H1 (cell line): ENCODE measurements at regions not wholly inside any gene's neighbourhood (a gene's known extent, or its start where the extent isn't known, plus 50 kb on each side); places are given as distances from the start of the nearest gene placed in this dataset.

Source experiments
- CTCF ChIA-PET: fragments of 300-600 bp; sonication (Branson Sonifier 250); formaldehyde crosslinking; loops from one replicate; lab custom pipeline; 2021; ENCODE audit not compliant: partially characterized antibody; lab: Charles Lee
- POLR2A ChIA-PET: fragments of 300-600 bp; sonication (Branson Sonifier 250); formaldehyde crosslinking; loops from one replicate; lab custom pipeline; 2021; ENCODE audit warnings: inconsistent platforms; ENCODE audit not compliant: partially characterized antibody; lab: Charles Lee
- DNase-seq, 2 experiments: peaks; one replicate each; pipeline versions ENCODE4 v3.0.0 to v3.0.0-alpha.2; 2010 to 2022; ENCODE audit warnings: low spot score in 2 of 2, low read depth in 1 of 2, mixed read lengths in 1 of 2
- FAIRE-seq: peaks from 2 replicates; lab custom pipeline; 2011; peaks lifted over from hg19 to GRCh38; lab: Jason Lieb, UNC
- H2AFZ ChIP-seq: 2 replicates; pipeline ENCODE4 v1.8.1; 2012; ENCODE audit warnings: low read length, inconsistent platforms
- H2AK5ac ChIP-seq: 2 replicates; pipeline ENCODE4 v1.6.1; 2013; ENCODE audit warnings: low read depth, low read length
- H2BK120ac ChIP-seq: replicated peaks from 2 replicates; pipeline ENCODE3; 2013; ENCODE audit warnings: low read depth, low read length, inconsistent platforms
- H2BK12ac ChIP-seq: 2 replicates; pipeline ENCODE4 v1.6.1; 2013; ENCODE audit warnings: low read depth, low read length
- H2BK15ac ChIP-seq: 2 replicates; pipeline ENCODE4 v1.6.1; 2013; ENCODE audit warnings: low read length
- H2BK20ac ChIP-seq: 2 replicates; pipeline ENCODE4 v1.6.1; 2013; ENCODE audit warnings: low read length
- H2BK5ac ChIP-seq: 2 replicates; pipeline ENCODE4 v1.6.1; 2013; ENCODE audit warnings: low read depth, low read length
- H3K14ac ChIP-seq: 2 replicates; pipeline ENCODE4 v1.6.1; 2013; ENCODE audit warnings: inconsistent platforms; ENCODE audit not compliant: insufficient read length
- H3K18ac ChIP-seq: 2 replicates; pipeline ENCODE4 v1.6.1; 2013; ENCODE audit warnings: low read length; ENCODE audit errors: extremely low read depth
- H3K23ac ChIP-seq: 2 replicates; pipeline ENCODE4 v1.6.1; 2013; ENCODE audit warnings: inconsistent platforms; ENCODE audit not compliant: insufficient read length
- H3K23me2 ChIP-seq: 2 replicates; pipeline ENCODE4 v1.6.1; 2013; ENCODE audit warnings: low read depth, low read length
- H3K27ac ChIP-seq: 2 replicates; pipeline ENCODE4 v1.6.1; 2011; ENCODE audit warnings: low read depth, low read length, inconsistent platforms
- H3K27me3 ChIP-seq, 4 experiments: replicated peaks in 1 of 4; 1 replicate in 1 of 4; 2 replicates in 3 of 4; pipeline versions ENCODE4 v1.6.1 to v1.8.1; 2011 to 2013; ENCODE audit warnings: low read length in 3 of 4, mild to moderate bottlenecking in 3 of 4, inconsistent platforms in 2 of 4, mixed read lengths in 2 of 4, moderate library complexity in 1 of 4; ENCODE audit not compliant: control insufficient read depth in 3 of 4, insufficient read depth in 3 of 4; ENCODE audit errors: extremely low read depth in 1 of 4
- H3K36me3 ChIP-seq, 4 experiments: 2 replicates each; pipeline versions ENCODE4 v1.6.1 to v1.8.1; 2011 to 2013; ENCODE audit warnings: mild to moderate bottlenecking in 4 of 4, low read length in 3 of 4, moderate library complexity in 2 of 4, control low read depth in 1 of 4, inconsistent platforms in 1 of 4; ENCODE audit not compliant: insufficient read depth in 4 of 4, control insufficient read depth in 2 of 4
- H3K4ac ChIP-seq: replicated peaks from 2 replicates; pipeline ENCODE3; 2013; ENCODE audit warnings: low read length, low read depth, mixed read lengths, inconsistent platforms; ENCODE audit not compliant: insufficient read length
- H3K4me1 ChIP-seq, 4 experiments: replicated peaks in 1 of 4; 1 replicate in 1 of 4; 2 replicates in 3 of 4; pipeline versions ENCODE4 v1.6.1 to v1.8.1; 2011 to 2013; ENCODE audit warnings: low read length in 3 of 4, inconsistent platforms in 2 of 4, mixed read lengths in 1 of 4; ENCODE audit not compliant: insufficient read depth in 4 of 4, control insufficient read depth in 3 of 4
- H3K4me2 ChIP-seq, 2 experiments: 2 replicates each; pipeline versions ENCODE4 v1.6.1 to v1.8.1; 2011 to 2013; ENCODE audit warnings: low read depth in 2 of 2, low read length in 2 of 2, control low read depth in 1 of 2, inconsistent platforms in 1 of 2, mild to moderate bottlenecking in 1 of 2; ENCODE audit not compliant: insufficient read depth in 1 of 2
- H3K4me3 ChIP-seq, 4 experiments: fragments of 200-600, 300-600 bp in 1 of 4; sonication (generic), shearing (Covaris generic), sonication (Bioruptor Twin) in 1 of 4; 2 replicates each; pipeline versions ENCODE4 v1.5.1 to v1.8.1; 2011 to 2016; ENCODE audit warnings: low read length in 4 of 4, low read depth in 3 of 4, control low read depth in 2 of 4, inconsistent platforms in 2 of 4, mild to moderate bottlenecking in 2 of 4, mixed read lengths in 1 of 4, moderate library complexity in 1 of 4; ENCODE audit not compliant: insufficient read depth in 2 of 4; ENCODE audit errors: extremely low read depth in 1 of 4
- H3K56ac ChIP-seq: replicated peaks from 2 replicates; pipeline ENCODE3; 2013; ENCODE audit warnings: low read depth, mild to moderate bottlenecking, mixed read lengths, low read length, inconsistent platforms; ENCODE audit not compliant: insufficient read length
- H3K79me1 ChIP-seq: 2 replicates; pipeline ENCODE4 v1.6.1; 2013; ENCODE audit warnings: low read depth, low read length, control low read depth
- H3K79me2 ChIP-seq, 2 experiments: 2 replicates each; pipeline versions ENCODE4 v1.6.1 to v1.8.1; 2012 to 2013; ENCODE audit warnings: low read length in 2 of 2, mild to moderate bottlenecking in 2 of 2, inconsistent platforms in 1 of 2; ENCODE audit not compliant: insufficient read depth in 2 of 2, control insufficient read depth in 1 of 2
- H3K9ac ChIP-seq, 4 experiments: replicated peaks in 1 of 4; 1 replicate in 1 of 4; 2 replicates in 3 of 4; pipeline versions ENCODE4 v1.6.1 to v1.8.1; 2011 to 2013; ENCODE audit warnings: low read depth in 3 of 4, low read length in 3 of 4, control low read depth in 2 of 4, mild to moderate bottlenecking in 2 of 4, moderate library complexity in 2 of 4, inconsistent platforms in 1 of 4; ENCODE audit errors: extremely low read depth in 1 of 4
- H3K9me3 ChIP-seq, 2 experiments: 2 replicates each; pipeline versions ENCODE4 v1.6.1 to v1.8.1; 2012 to 2013; ENCODE audit warnings: mild to moderate bottlenecking in 2 of 2, moderate library complexity in 2 of 2, control low read depth in 1 of 2, inconsistent platforms in 1 of 2, low read depth in 1 of 2, low read length in 1 of 2, mixed read lengths in 1 of 2; ENCODE audit not compliant: insufficient read depth in 2 of 2
- H4K20me1 ChIP-seq, 2 experiments: replicated peaks in 1 of 2; 2 replicates each; pipeline versions ENCODE3 to v1.8.1; 2011 to 2013; ENCODE audit warnings: inconsistent platforms in 2 of 2, low read length in 2 of 2, mild to moderate bottlenecking in 1 of 2; ENCODE audit not compliant: insufficient read depth in 2 of 2, control insufficient read depth in 1 of 2
- H4K5ac ChIP-seq: 2 replicates; pipeline ENCODE4 v1.6.1; 2013; ENCODE audit warnings: low read length, low read depth, mixed read lengths, inconsistent platforms; ENCODE audit not compliant: insufficient read length
- H4K8ac ChIP-seq: 2 replicates; pipeline ENCODE4 v1.8.0; 2013; ENCODE audit warnings: mild to moderate bottlenecking, moderate library complexity, low read length, inconsistent platforms; ENCODE audit not compliant: insufficient read depth; ENCODE audit errors: extremely low read depth
- H4K91ac ChIP-seq: replicated peaks from 2 replicates; pipeline ENCODE3; 2013; ENCODE audit warnings: low read length, mixed read lengths, inconsistent platforms; ENCODE audit not compliant: insufficient read length
- CEBPB ChIP-seq: IDR thresholded peaks from 2 replicates; pipeline ENCODE4 v1.6.1; 2012; ENCODE audit warnings: low read depth, low read length
- CHD2 ChIP-seq: IDR thresholded peaks from 2 replicates; pipeline ENCODE4 v1.6.1; 2012; ENCODE audit warnings: low read length, improper control_type of control experiment
- HDAC6 ChIP-seq: IDR thresholded peaks from one replicate; pipeline ENCODE4 v1.7.1; 2012; ENCODE audit warnings: low read depth, mild to moderate bottlenecking, inconsistent platforms, low read length, moderate library complexity
- NANOG ChIP-seq: IDR thresholded peaks from 2 replicates; pipeline ENCODE4 v1.6.1; 2011; ENCODE audit warnings: low read length, low read depth, mild to moderate bottlenecking, inconsistent platforms; ENCODE audit not compliant: insufficient read depth, poor library complexity, severe bottlenecking
- RBBP5 ChIP-seq: IDR thresholded peaks from 2 replicates; pipeline ENCODE4 v1.7.1; 2012; ENCODE audit warnings: low read depth, mild to moderate bottlenecking, inconsistent platforms, low read length, moderate library complexity, borderline replicate concordance
- SP1 ChIP-seq: IDR thresholded peaks from 2 replicates; pipeline ENCODE4 v1.6.1; 2011; ENCODE audit warnings: low read depth, low read length
- WGBS, 2 experiments: shearing (Covaris generic) in 1 of 2; methylation state at CpG; one replicate each; pipeline versions ENCODE4 v1.1.6 to v1.1.7; 2013 to 2015; ENCODE audit warnings: low lambda C conversion rate in 2 of 2, mixed read lengths in 2 of 2, inconsistent platforms in 1 of 2, low coverage in 1 of 2, missing lambda C conversion rate in 1 of 2; ENCODE audit not compliant: insufficient replicate concordance in 2 of 2, insufficient coverage in 1 of 2, insufficient read length in 1 of 2; ENCODE audit errors: extremely low coverage in 1 of 2, missing lambda C conversion rate in 1 of 2; 5-methylcytosine and 5-hydroxymethylcytosine counted together

DNA sequence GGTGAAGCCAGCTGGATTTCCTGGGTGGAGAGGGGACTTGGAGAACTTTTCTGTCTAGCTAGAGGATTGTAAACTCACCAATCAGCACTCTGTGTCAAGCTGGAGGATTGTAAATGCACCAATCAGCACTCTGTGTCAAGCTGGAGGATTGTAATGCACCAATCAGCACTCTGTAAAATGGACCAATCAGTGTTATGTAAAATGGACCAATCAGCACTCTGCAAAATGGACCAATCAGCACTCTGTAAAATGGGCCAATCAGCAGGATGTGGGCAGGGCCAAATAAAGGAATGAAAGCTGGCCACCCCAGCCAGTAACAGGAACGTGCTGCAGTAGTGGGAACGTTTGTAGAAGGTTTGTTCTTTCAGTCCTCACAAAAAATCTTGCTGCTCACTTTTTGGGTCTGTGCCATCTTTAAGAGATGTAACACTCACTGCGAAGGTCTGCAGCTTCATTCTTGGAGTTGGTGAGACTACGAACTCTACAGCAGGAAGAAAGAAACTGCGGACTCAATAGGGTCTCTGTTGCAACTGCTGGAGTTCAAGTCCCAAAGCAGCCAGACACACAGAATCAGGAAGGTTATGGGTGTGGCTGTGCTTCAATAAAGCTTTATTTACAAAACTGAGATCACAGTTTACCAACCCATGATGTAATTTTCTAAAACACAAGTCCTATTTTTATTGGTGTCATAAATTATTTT lies 145.7 kb upstream of the ERCC6L2 start:
- FAIRE-seq (no peak), DNase-seq (no peak)
- no peak overlapping the region for H3K56ac ChIP-seq
- no peaks in the 10 kb centered on the region for H3K36me3 ChIP-seq
- H3K4ac ChIP-seq, result no peak overlapping the region
- H3K23ac ChIP-seq, result no peak overlapping the region
- ChIA-PET POLR2A (no interaction called here), CTCF (interaction anchor here (0.7 to 3.3 kb wide), 4 partner anchors 12 to 72 kb away, joined by 3 to 13 read pairs (median 4); no protein-coding TSS in a partner anchor)
- H3K9ac ChIP-seq, result no peak overlapping the region
- H4K8ac ChIP-seq, result no peak overlapping the region
- no peak overlapping the region for H3K18ac ChIP-seq
- no peak overlapping the region for H3K4me2 ChIP-seq
- H3K4me3 ChIP-seq, result no peak overlapping the region
- H3K27me3 ChIP-seq, result no peaks in the 10 kb centered on the region
- H2AK5ac ChIP-seq, result no peak overlapping the region
- H3K23me2 ChIP-seq, result no peaks in the 10 kb centered on the region
- H3K27ac ChIP-seq, result no peak overlapping the region
- H4K20me1 ChIP-seq, result no peaks in the 10 kb centered on the region
- no peak overlapping the region for H3K14ac ChIP-seq
- H2BK15ac ChIP-seq, result no peak overlapping the region
- H2BK12ac ChIP-seq, result no peak overlapping the region
- WGBS, 2 experiments, result 94% methylated on average over 5 of the region's 5 CpGs; no CpG with 5 or more reads in 1 of the 2 experiments
- no peak overlapping the region for H4K91ac ChIP-seq
- no peak overlapping the region for H2BK120ac ChIP-seq
- H3K79me2 ChIP-seq, result no peaks in the 10 kb centered on the region
- no peaks in the 10 kb centered on the region for H3K79me1 ChIP-seq
- H2BK5ac ChIP-seq, result no peak overlapping the region
- H4K5ac ChIP-seq, result no peak overlapping the region
- peaks cover 0 to 5% of the 10 kb centered on the region in 2 experiments; a peak in 1 of 4 replicates for H3K9me3 ChIP-seq
- H2AFZ ChIP-seq, result no peak overlapping the region
- no peak overlapping the region for H2BK20ac ChIP-seq
- TF ChIP-seq CEBPB (no peak), SP1 (0 out of 2 replicates have a peak, but pooled peaks have one; percentile 20), CHD2 (no peak), HDAC6 (no peak), RBBP5 (no peak), NANOG (no peak)
- no peaks in the 10 kb centered on the region for H3K4me1 ChIP-seq
